ENCODE measurements at regions not wholly inside any gene's neighbourhood (a gene's known extent, or its start where the extent isn't known, plus 50 kb on each side); places are given as distances from the start of the nearest gene placed in this dataset.

- Histone ChIP-seq H3K9ac (ENCODE audit: low read length) (no peak overlapping the region), H3K27me3 (ENCODE audit: insufficient read depth, low read length) (no peaks in the 10 kb centered on the region), H2AFZ (ENCODE audit: low read depth, low read length, poor library complexity, severe bottlenecking) (no peak overlapping the region), H3K27ac (ENCODE audit: low read depth, low read length) (no peak overlapping the region), H3K4me3 (replicated peaks in 1 of 2; ENCODE audit: low read depth in 1 of 2, low read length in 2 of 2) (no peak overlapping the region), H3K9me3 (ENCODE audit: control insufficient read depth in 1 of 2, insufficient read depth in 1 of 2, low read depth in 1 of 2, low read length in 2 of 2) (no peaks in the 10 kb centered on the region), H3K36me3 (ENCODE audit: control insufficient read depth in 1 of 2, insufficient read depth in 2 of 2, low read length in 2 of 2) (no peaks in the 10 kb centered on the region), H3K4me1 (ENCODE audit: control insufficient read depth in 1 of 2, insufficient read depth in 2 of 2, low read length in 2 of 2) (no peaks in the 10 kb centered on the region), H3K9me2 (ENCODE audit: insufficient read depth) (no peaks in the 10 kb centered on the region), H4K20me1 (ENCODE audit: insufficient read depth) (no peaks in the 10 kb centered on the region), H3K4me2 (ENCODE audit: low read length) (no peak overlapping the region), H3K79me2 (ENCODE audit: insufficient read depth, low read length) (no peaks in the 10 kb centered on the region)
- DNase-seq (ENCODE audit: low read depth, low spot score): no peak
- no peak for TF ChIP-seq CEBPB (IDR thresholded peaks at IDR 0.05; ENCODE audit: low read depth)
- no peak for TF ChIP-seq EZH2phosphoT487 (IDR thresholded peaks at IDR 0.05; ENCODE audit: borderline replicate concordance)
- TF ChIP-seq MAX (IDR thresholded peaks at IDR 0.05): no peak
- no peak for TF ChIP-seq TCF7L2 (IDR thresholded peaks at IDR 0.05; ENCODE audit: borderline replicate concordance, extremely low read depth, insufficient read depth, insufficient read length)
- TF ChIP-seq ZFX (IDR thresholded peaks at IDR 0.05): no peak
- no peak for TF ChIP-seq EGR1 (IDR thresholded peaks at IDR 0.05; ENCODE audit: low read depth)
- no peak for TF ChIP-seq SP1 (IDR thresholded peaks at IDR 0.05; ENCODE audit: low read depth)
- no peak for TF ChIP-seq CTCF (IDR thresholded peaks at IDR 0.05 in 2 of 3, conservative IDR thresholded peaks at IDR 0.05 in 1 of 3; ENCODE audit: borderline replicate concordance in 1 of 3, insufficient read depth in 1 of 3, low read depth in 2 of 3, low read length in 2 of 3)
- TF ChIP-seq RAD21 (IDR thresholded peaks at IDR 0.05; ENCODE audit: low read depth): no peak
- TF ChIP-seq REST (IDR thresholded peaks at IDR 0.05; ENCODE audit: low read depth): no peak
- TF ChIP-seq ZBTB33 (IDR thresholded peaks at IDR 0.05; ENCODE audit: extremely low read depth, insufficient replicate concordance, low read length): no peak
- no peak for TF ChIP-seq CBX3 (IDR thresholded peaks at IDR 0.05; ENCODE audit: low read depth)
- TF ChIP-seq SIN3A (IDR thresholded peaks at IDR 0.05; ENCODE audit: low read depth): no peak
- no TSS peak for BruUV-seq (replicated peaks)
- intact Hi-C loops (cut with micrococcal nuclease): no loop called here
- RAD21 ChIA-PET (ENCODE audit: low non-redundant PET in 1 of 2, low total read pairs in 2 of 2, uncharacterized antibody in 2 of 2, unreplicated experiment in 2 of 2): no interaction called here
- no peak for ATAC-seq
- POLR2A ChIA-PET: no interaction called here
- CTCF ChIA-PET: no interaction called here
Measured at GRCh38 chr2:134177351-134177931, 76.4 kb upstream of the MGAT5 start.
